ENCODE measurements at regions not wholly inside any gene's neighbourhood (a gene's known extent, or its start where the extent isn't known, plus 50 kb on each side); places are given as distances from the start of the nearest gene placed in this dataset.

- no peaks in the 10 kb centered on the region for H3K4me1 ChIP-seq (ENCODE audit: insufficient read depth, low read length)
- DNase-seq (no peak), ATAC-seq (no peak)
- H3K4me3 ChIP-seq (ENCODE audit: low read length) = no peak overlapping the region
- H3K27me3 ChIP-seq (ENCODE audit: low read length) = no peaks in the 10 kb centered on the region
- no peak overlapping the region for H3K27ac ChIP-seq (ENCODE audit: low read length)
- no peak overlapping the region for H3K9ac ChIP-seq (ENCODE audit: low read length)
- intact Hi-C loops (cut with micrococcal nuclease) = no loop called here
- ChIA-PET POLR2A (ENCODE audit: unreplicated experiment) (no interaction called here), CTCF (no interaction called here)
- no peaks in the 10 kb centered on the region for H3K79me2 ChIP-seq (ENCODE audit: low read length)
- H3K9me2 ChIP-seq (replicated peaks; ENCODE audit: low read length) = no peaks in the 10 kb centered on the region
- H3F3A ChIP-seq (ENCODE audit: low read length, unreplicated experiment) = no peaks in the 10 kb centered on the region
- no peak overlapping the region for H2AFZ ChIP-seq (ENCODE audit: low read length)
- no peaks in the 10 kb centered on the region for H3K36me3 ChIP-seq (ENCODE audit: low read depth, low read length)
- BruUV-seq (replicated peaks) = no TSS peak
- H3K9me3 ChIP-seq (ENCODE audit: low read length) = no peaks in the 10 kb centered on the region
- H4K20me1 ChIP-seq (ENCODE audit: low read length) = no peaks in the 10 kb centered on the region
- H3K4me2 ChIP-seq (ENCODE audit: low read length) = no peak overlapping the region
- TF ChIP-seq EZH2phosphoT487 (IDR thresholded peaks at IDR 0.05; ENCODE audit: borderline replicate concordance, low read length) = no peak
- no peak for TF ChIP-seq CTCF (conservative IDR thresholded peaks at IDR 0.05; ENCODE audit: low read depth, low read length)
Observed at GRCh38 chr18:42261731-42262130, 306.7 kb downstream of the PIK3C3 start.

- no peaks in the 10 kb centered on the region for H4K20me1 ChIP-seq (ENCODE audit: low read length)
- no peaks in the 10 kb centered on the region for H3K9me3 ChIP-seq (ENCODE audit: low read length)
- no peaks in the 10 kb centered on the region for H3K27me3 ChIP-seq (ENCODE audit: low read length)
- intact Hi-C loops (cut with micrococcal nuclease) = no loop called here
- H3K79me2 ChIP-seq (ENCODE audit: low read length) = no peaks in the 10 kb centered on the region
- DNase-seq = no peak
- TF ChIP-seq EZH2phosphoT487 (IDR thresholded peaks at IDR 0.05; ENCODE audit: borderline replicate concordance, low read length) = no peak
- TF ChIP-seq CTCF (conservative IDR thresholded peaks at IDR 0.05; ENCODE audit: low read depth, low read length) = no peak
- TF ChIP-seq EZH2 (IDR thresholded peaks at IDR 0.05; ENCODE audit: low read length, unreplicated experiment) = no peak
- BruUV-seq (replicated peaks) = no TSS peak
- no peaks in the 10 kb centered on the region for H3K4me1 ChIP-seq (ENCODE audit: insufficient read depth, low read length)
- H3K36me3 ChIP-seq (ENCODE audit: low read depth, low read length) = no peaks in the 10 kb centered on the region
- no peak for ATAC-seq
- H3K9me2 ChIP-seq (replicated peaks; ENCODE audit: low read length) = no peaks in the 10 kb centered on the region
- ChIA-PET POLR2A (ENCODE audit: unreplicated experiment) (no interaction called here), CTCF (no interaction called here)
- H3K4me3 ChIP-seq (ENCODE audit: low read length) = no peak overlapping the region
- H3F3A ChIP-seq (ENCODE audit: low read length, unreplicated experiment) = no peaks in the 10 kb centered on the region
- no peak overlapping the region for H3K27ac ChIP-seq (ENCODE audit: low read length)
- no peak overlapping the region for H3K4me2 ChIP-seq (ENCODE audit: low read length)
- H2AFZ ChIP-seq (ENCODE audit: low read length) = no peak overlapping the region
- no peak overlapping the region for H3K9ac ChIP-seq (ENCODE audit: low read length)
Observed at GRCh38 chr18:42264497-42264896, 309.5 kb downstream of the PIK3C3 start.

GRCh38 chr18:42268186-42268725 is 313.2 kb downstream of the PIK3C3 start:
- no TSS peak for BruUV-seq (replicated peaks)
- Histone ChIP-seq H3F3A (ENCODE audit: low read length, unreplicated experiment) (no peaks in the 10 kb centered on the region), H4K20me1 (ENCODE audit: low read length) (no peaks in the 10 kb centered on the region), H3K9me2 (replicated peaks; ENCODE audit: low read length) (no peaks in the 10 kb centered on the region), H3K9ac (ENCODE audit: low read length) (no peak overlapping the region), H3K4me3 (ENCODE audit: low read length) (no peak overlapping the region), H3K4me1 (ENCODE audit: insufficient read depth, low read length) (no peaks in the 10 kb centered on the region), H2AFZ (ENCODE audit: low read length) (no peak overlapping the region), H3K27me3 (ENCODE audit: low read length) (no peaks in the 10 kb centered on the region), H3K27ac (ENCODE audit: low read length) (no peak overlapping the region), H3K36me3 (ENCODE audit: low read depth, low read length) (no peaks in the 10 kb centered on the region), H3K4me2 (ENCODE audit: low read length) (no peak overlapping the region), H3K9me3 (ENCODE audit: low read length) (no peaks in the 10 kb centered on the region), H3K79me2 (ENCODE audit: low read length) (no peaks in the 10 kb centered on the region)
- TF ChIP-seq EZH2 (IDR thresholded peaks at IDR 0.05; ENCODE audit: low read length, unreplicated experiment) = no peak
- no peak for TF ChIP-seq CTCF (conservative IDR thresholded peaks at IDR 0.05; ENCODE audit: low read depth, low read length)
- no peak for TF ChIP-seq EZH2phosphoT487 (IDR thresholded peaks at IDR 0.05; ENCODE audit: borderline replicate concordance, low read length)
- CTCF ChIA-PET = no interaction called here
- DNase-seq (no peak), ATAC-seq (no peak)
- intact Hi-C loops (cut with micrococcal nuclease) = no loop called here
- POLR2A ChIA-PET (ENCODE audit: unreplicated experiment) = no interaction called here
